GM21619 (cell line): ENCODE measurements at regions not wholly inside any gene's neighbourhood (a gene's known extent, or its start where the extent isn't known, plus 50 kb on each side); places are given as distances from the start of the nearest gene placed in this dataset.

ENCODE experiments used
- ATAC-seq: cut with Tn5 transposase; IDR thresholded peaks from one replicate; pipeline ENCODE4 v1.9.1; 2021; ENCODE audit not compliant: unreplicated experiment

GRCh38 chr4:92101737-92102172 is 202.0 kb upstream of the GRID2 start:
- no peak for ATAC-seq

DNA sequence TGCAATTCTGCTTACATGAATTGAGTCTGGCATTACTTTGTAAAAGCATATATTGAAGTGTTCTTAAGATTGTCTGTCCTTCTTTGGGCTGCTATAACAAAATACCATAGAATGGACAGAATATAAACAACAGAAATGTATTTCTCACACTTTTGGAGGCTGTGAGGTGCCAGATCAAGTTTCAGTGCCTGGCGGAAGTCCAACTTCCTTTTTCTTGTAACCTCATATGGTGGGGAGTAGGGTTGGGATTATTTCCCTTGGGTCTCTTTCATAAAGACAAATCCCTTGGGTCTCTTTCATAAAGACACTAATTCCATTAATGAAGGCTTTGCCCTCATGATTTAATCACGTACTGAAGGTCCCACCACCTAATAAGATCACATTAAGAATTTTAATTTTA is 199.3 kb upstream of the GRID2 start:
- ATAC-seq: no peak

- ATAC-seq: no peak
Observed at GRCh38 chr4:92106816-92107215, 196.9 kb upstream of the GRID2 start.

DNA sequence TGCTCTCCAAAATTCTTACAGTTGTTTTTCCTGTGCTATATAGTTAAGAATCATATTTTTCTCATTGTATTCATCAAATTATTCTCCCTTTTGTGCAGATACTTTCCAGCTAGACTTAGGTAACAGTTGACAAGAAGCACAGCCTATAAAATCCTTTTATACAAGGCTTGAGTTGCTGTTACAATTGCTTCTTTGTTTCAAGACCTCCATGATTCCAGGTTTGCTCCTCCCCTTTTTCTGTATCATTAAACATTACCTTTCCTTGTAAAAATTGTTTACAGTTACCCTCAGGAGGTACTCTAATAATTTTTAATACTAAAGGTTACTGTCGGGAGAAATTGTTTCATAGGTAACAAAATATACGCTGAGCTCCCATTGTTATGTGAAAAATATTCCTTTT is 192.3 kb upstream of the GRID2 start:
- no peak for ATAC-seq

GRCh38 chr4:92112805-92113204 is 191.0 kb upstream of the GRID2 start:
- ATAC-seq: no peak

- ATAC-seq: no peak
Observed at GRCh38 chr4:92120810-92121498, 182.8 kb upstream of the GRID2 start.

DNA sequence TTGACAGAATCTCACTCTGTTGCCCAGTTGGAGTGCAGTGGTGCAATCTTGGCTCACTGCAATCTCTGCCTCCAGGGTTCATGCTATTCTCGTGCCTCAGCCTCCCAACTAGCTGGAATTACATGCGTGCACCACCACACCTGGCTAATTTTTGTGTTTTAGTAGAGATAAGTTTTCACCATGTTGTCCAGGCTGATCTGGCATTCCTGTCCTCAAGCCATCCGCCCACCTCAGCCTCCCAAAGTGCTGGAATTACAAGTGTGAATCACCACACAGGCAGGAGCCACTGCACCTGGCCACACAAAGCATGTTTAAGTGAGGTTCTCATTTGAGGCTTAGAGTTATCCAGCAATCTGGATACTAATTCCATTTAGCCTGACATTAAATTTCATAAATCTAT is 180.9 kb upstream of the GRID2 start:
- ATAC-seq: no peak

GRCh38 chr4:92128676-92129075 is 175.1 kb upstream of the GRID2 start:
- no peak for ATAC-seq

DNA sequence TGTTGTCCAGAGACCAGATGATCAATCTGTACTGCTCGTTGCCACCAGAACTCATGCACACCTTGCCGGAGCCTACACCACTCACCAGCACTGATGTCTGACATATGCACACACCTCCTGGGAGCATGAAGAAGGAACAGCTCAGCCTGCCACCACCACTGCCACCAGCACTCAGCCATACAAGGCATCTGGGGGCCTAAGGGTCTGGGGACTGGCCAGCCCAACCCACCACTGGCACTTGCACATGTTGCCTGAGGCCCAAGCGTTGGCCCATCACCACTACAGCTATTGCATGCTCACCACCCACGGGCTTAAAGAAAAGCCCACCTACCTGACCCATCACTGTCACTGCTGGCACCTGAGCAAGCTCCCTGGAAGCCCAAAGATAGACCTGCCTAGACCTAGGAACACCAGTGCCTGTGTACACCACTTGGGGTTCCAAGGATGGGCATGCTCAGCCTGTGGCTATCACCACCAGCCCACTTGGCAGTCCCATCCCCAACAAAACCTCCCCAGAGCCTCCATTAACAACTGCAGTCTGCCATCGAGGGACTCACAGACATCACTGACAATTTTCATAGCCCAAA is 174.3 kb upstream of the GRID2 start:
- no peak for ATAC-seq

DNA sequence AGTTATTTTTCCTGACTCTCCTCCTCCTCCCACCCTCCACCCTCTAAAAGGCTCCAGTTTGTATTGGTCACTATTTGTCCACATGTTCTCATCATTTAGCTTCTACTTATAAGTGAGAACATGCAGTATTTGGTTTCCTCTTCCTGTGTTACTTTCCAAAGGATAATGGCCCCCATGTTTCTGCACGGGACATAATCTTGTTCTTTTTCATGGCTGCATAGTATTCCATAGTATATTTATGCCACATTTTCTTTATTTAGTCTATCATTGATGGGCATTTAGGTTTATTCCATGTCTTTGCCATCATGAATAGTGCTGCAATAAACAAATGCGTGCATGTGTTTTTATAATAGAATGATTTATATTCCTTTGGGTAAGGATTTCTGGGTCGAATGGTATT is 167.3 kb upstream of the GRID2 start:
- ATAC-seq: no peak

GRCh38 chr4:92163348-92163747 is 140.4 kb upstream of the GRID2 start:
- no peak for ATAC-seq

- no peak for ATAC-seq
Observed at GRCh38 chr4:92170340-92170739, 133.4 kb upstream of the GRID2 start.

GRCh38 chr4:92172203-92172602 is 131.6 kb upstream of the GRID2 start:
- no peak for ATAC-seq

- ATAC-seq: no peak
Observed at GRCh38 chr4:92175250-92175649, 128.5 kb upstream of the GRID2 start.

DNA sequence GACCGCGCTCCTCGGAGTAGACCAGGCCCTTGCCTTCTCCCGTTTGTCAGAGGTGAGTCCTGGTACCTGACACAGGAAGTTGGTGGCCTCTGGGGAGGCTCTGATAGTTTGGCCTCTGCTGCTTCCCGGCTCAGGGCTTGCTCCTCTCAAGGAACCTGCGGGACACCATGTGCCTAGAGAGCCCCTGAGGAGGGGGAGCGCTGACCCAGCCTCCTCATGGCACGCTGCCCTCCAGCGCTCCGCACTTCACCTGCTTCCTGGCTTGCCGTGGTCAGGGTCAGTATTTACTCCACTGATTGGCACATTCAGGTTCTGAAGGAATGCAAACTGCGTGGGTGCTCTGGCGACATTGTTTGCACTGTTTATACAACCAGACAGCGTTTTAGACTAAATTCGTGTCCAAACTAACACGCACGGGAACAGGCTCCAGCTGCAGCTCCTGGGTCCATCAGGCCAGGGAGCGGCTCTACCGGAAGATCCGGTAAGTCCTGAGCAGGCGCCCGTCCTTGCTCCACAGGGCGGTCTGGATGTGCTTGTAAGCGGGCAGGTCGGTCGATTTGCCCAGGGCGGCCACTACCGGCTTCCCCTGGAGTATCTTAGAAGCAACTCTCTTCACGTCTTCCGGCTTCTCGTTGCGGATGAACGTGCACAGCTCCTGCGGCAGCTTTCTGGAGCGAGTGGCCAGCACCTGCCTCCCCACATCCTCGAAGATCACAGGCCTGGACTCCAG is 121.6 kb upstream of the GRID2 start:
- no peak for ATAC-seq

GRCh38 chr4:92182736-92183407 is 120.9 kb upstream of the GRID2 start:
- ATAC-seq: no peak

- no peak for ATAC-seq
Observed at GRCh38 chr4:92183825-92184224, 119.9 kb upstream of the GRID2 start.

DNA sequence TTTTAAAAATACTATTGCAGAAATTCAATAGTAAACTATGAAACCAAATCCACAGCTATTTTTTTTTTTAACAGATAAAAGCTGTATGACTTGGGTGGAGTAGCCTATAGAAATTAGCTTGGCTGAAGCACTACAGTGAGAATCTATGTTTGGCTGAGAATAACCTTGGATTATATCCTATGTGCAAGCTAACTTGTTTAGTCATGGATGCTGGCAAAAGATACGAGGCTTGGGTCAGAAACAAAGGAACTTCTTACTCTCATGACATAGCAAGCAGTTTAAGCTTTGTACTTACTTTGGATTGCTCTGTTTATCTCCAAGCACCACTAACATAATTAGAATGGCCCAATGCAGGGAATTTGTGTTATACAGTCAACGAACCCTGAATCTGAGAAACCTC is 119.2 kb upstream of the GRID2 start:
- no peak for ATAC-seq

DNA sequence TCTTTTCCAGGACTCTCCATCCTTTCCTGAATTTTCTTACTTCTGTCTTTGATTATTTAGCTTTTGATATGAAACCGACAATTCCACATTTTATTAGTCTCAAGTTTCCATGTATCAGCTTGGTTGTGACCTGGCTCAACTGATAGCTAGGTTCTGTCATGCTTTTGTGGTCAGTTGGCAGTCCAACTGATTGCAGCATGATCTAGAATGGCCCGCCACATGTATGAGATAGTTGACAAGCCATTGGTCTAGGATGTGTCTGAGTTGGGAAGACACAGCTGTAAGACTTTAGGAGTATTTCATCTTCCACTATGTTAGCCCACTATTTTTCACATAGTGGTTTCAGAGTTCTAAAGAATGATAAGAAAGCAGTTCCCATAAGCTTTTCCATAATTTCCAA is 117.5 kb upstream of the GRID2 start:
- no peak for ATAC-seq

DNA sequence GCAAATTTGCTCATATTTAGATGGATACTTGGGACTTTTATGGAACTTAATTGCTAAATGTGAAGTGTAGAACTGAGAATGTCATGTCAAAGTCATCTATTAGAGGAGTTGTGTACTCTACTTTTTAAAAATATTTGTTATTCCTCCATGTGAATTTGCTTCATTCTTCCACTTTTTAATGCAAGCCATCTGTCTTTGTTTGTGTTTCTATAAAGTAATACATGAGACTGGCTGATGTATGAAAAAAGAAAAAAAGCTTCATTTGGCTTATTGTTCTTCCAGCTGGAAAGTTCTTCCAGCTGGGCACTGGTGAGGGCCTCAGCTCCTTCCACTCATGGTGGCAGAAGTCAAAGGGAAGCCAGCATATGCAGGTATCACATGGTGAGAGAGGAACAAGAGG is 114.6 kb upstream of the GRID2 start:
- ATAC-seq: no peak

DNA sequence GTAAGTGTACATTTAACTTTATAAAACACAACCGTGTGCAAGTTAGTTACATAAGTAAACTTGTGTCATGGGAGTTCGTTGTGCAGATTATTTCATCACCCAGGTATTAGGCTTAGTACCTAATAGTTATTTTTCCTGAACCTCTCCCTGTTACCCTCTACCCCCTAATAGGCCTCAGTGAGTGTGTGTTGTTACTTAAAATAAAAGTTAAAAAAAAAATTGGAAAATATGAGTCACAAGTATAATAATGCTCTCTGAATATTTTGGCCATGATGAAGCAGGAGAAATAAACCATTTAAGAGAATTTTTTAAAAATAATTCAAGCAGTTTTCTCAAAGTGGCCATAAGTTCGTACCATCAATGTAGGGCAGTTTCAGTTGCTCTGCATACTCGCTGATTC is 105.1 kb upstream of the GRID2 start:
- ATAC-seq: no peak

DNA sequence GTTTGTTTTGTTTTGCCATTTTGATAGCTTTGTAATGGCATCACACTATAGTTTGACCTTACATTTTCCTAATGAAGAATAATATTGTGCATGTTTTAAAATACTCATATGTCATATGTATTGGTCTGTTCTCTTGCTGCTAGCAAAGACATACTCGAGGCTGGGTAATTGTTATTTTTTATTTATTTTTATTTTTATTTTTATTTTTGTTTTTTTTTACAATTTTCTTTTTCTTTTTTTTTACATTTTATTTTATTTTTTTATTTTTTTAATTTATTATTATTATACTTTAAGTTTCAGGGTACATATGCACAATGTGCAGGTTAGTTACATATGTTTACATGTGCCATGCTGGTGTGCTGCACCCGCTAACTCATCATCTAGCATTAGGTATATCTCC is 104.6 kb upstream of the GRID2 start:
- ATAC-seq: no peak
